NT2/D1 (cell line): ENCODE measurements at regions not wholly inside any gene's neighbourhood (a gene's known extent, or its start where the extent isn't known, plus 50 kb on each side); places are given as distances from the start of the nearest gene placed in this dataset.

ENCODE experiments used
- DNase-seq: peaks from one replicate; pipeline ENCODE4 v3.0.0-alpha.2; 2011; ENCODE audit warnings: low read depth, low spot score
- H3K27me3 ChIP-seq: 2 replicates; pipeline ENCODE4 v1.6.0; 2011; ENCODE audit warnings: mild to moderate bottlenecking; ENCODE audit not compliant: insufficient read length, insufficient read depth
- H3K36me3 ChIP-seq: 2 replicates; pipeline ENCODE4 v1.6.1; 2011; ENCODE audit warnings: mild to moderate bottlenecking, low read length, mixed read lengths; ENCODE audit not compliant: insufficient read depth, insufficient read length
- H3K4me1 ChIP-seq: 2 replicates; pipeline ENCODE4 v1.5.1; 2011; ENCODE audit not compliant: insufficient read depth, insufficient read length
- H3K4me3 ChIP-seq: 2 replicates; pipeline ENCODE4 v1.5.1; 2011; ENCODE audit warnings: low read depth; ENCODE audit not compliant: insufficient read length
- H3K9ac ChIP-seq: 2 replicates; pipeline ENCODE4 v1.6.0; 2011; ENCODE audit warnings: low read depth; ENCODE audit not compliant: insufficient read length
- H3K9me3 ChIP-seq: 2 replicates; pipeline ENCODE4 v1.5.1; 2011; ENCODE audit warnings: mild to moderate bottlenecking, low read length; ENCODE audit not compliant: insufficient read depth
- SUZ12 ChIP-seq: IDR thresholded peaks from 2 replicates; pipeline ENCODE4 v1.6.1; 2011; ENCODE audit not compliant: insufficient read length, insufficient read depth; ENCODE audit errors: extremely low read depth
- YY1 ChIP-seq: IDR thresholded peaks from 2 replicates; pipeline ENCODE4 v1.6.1; 2011; ENCODE audit not compliant: insufficient read length, insufficient read depth
- ZNF274 ChIP-seq: IDR thresholded peaks from 2 replicates; pipeline ENCODE4 v1.6.1; 2011; ENCODE audit warnings: mild to moderate bottlenecking, low read depth, low read length

GRCh38 chr12:70186436-70186835 lies 56.8 kb upstream of the CNOT2 start:
- TF ChIP-seq SUZ12: no peak
- TF ChIP-seq ZNF274: no peak
- no peak for TF ChIP-seq YY1
- Histone ChIP-seq H3K27me3 (no peaks in the 10 kb centered on the region), H3K9me3 (no peaks in the 10 kb centered on the region), H3K36me3 (no peaks in the 10 kb centered on the region), H3K4me3 (no peak overlapping the region), H3K4me1 (no peaks in the 10 kb centered on the region), H3K9ac (no peak overlapping the region)
- DNase-seq: no peak

- Histone ChIP-seq H3K27me3 (no peaks in the 10 kb centered on the region), H3K4me1 (no peaks in the 10 kb centered on the region), H3K4me3 (no peak overlapping the region), H3K9me3 (no peaks in the 10 kb centered on the region), H3K9ac (no peak overlapping the region), H3K36me3 (no peaks in the 10 kb centered on the region)
- DNase-seq: no peak
- TF ChIP-seq ZNF274: no peak
- no peak for TF ChIP-seq YY1
- TF ChIP-seq SUZ12: no peak
Measured at GRCh38 chr12:70190262-70191010, 52.8 kb upstream of the CNOT2 start.
